SJCRH30 (cell line): ENCODE measurements at regions not wholly inside any gene's neighbourhood (a gene's known extent, or its start where the extent isn't known, plus 50 kb on each side); places are given as distances from the start of the nearest gene placed in this dataset.

Experiments
- DNase-seq, 2 experiments: peaks; one replicate each; pipeline ENCODE4 v3.0.0-alpha.2; 2015 to 2020
- H3K27ac ChIP-seq: fragments of 250-450 bp; sonication (Bioruptor Pico); 2 replicates; pipeline ENCODE4 v1.5.1; 2020; ENCODE audit warnings: mild to moderate bottlenecking, moderate library complexity
- H3K27me3 ChIP-seq: fragments of 250-450 bp; sonication (Bioruptor Pico); 2 replicates; pipeline ENCODE4 v1.5.1; 2020; ENCODE audit warnings: mild to moderate bottlenecking, moderate library complexity
- H3K36me3 ChIP-seq: fragments of 250-450 bp; sonication (Bioruptor Pico); 2 replicates; pipeline ENCODE4 v1.5.1; 2020; ENCODE audit warnings: mild to moderate bottlenecking, moderate library complexity
- H3K4me1 ChIP-seq: fragments of 250-450 bp; sonication (Bioruptor Pico); 2 replicates; pipeline ENCODE4 v1.5.1; 2020; ENCODE audit warnings: mild to moderate bottlenecking, moderate library complexity
- H3K4me3 ChIP-seq: fragments of 250-450 bp; sonication (Bioruptor Pico); 2 replicates; pipeline ENCODE4 v1.5.1; 2020; ENCODE audit warnings: mild to moderate bottlenecking, moderate library complexity
- H3K9me3 ChIP-seq: fragments of 250-450 bp; sonication (Bioruptor Pico); replicated peaks from 2 replicates; pipeline ENCODE4 v1.5.1; 2020; ENCODE audit warnings: mild to moderate bottlenecking, moderate library complexity

GRCh38 chr7:115113131-115113530, 191.2 kb downstream of the MDFIC start:
- no peaks in the 10 kb centered on the region for H3K36me3 ChIP-seq
- no peaks in the 10 kb centered on the region for H3K4me1 ChIP-seq
- no peak overlapping the region for H3K4me3 ChIP-seq
- no peaks in the 10 kb centered on the region for H3K27me3 ChIP-seq
- H3K9me3 ChIP-seq: no peaks in the 10 kb centered on the region
- no peak for DNase-seq
- H3K27ac ChIP-seq: no peak overlapping the region

- Histone ChIP-seq H3K27ac (no peak overlapping the region), H3K36me3 (no peaks in the 10 kb centered on the region), H3K4me3 (no peak overlapping the region), H3K4me1 (no peaks in the 10 kb centered on the region), H3K27me3 (no peaks in the 10 kb centered on the region), H3K9me3 (0 out of 2 replicates have a peak, but pooled peaks cover 3% of the 10 kb centered on the region)
- DNase-seq: no peak
Observed at GRCh38 chr7:115110523-115110922, 188.6 kb downstream of the MDFIC start.

- Histone ChIP-seq H3K4me3 (no peak overlapping the region), H3K27ac (no peak overlapping the region), H3K9me3 (peaks cover 3% of the 10 kb centered on the region; the same call in 1 of the 2 replicates), H3K27me3 (no peaks in the 10 kb centered on the region), H3K4me1 (no peaks in the 10 kb centered on the region), H3K36me3 (no peaks in the 10 kb centered on the region)
- no peak for DNase-seq
Observed at GRCh38 chr7:115106316-115106715, 184.4 kb downstream of the MDFIC start.

GRCh38 chr7:115102738-115103137, 180.8 kb downstream of the MDFIC start:
- no peaks in the 10 kb centered on the region for H3K27me3 ChIP-seq
- H3K4me3 ChIP-seq: no peak overlapping the region
- H3K4me1 ChIP-seq: peaks cover 23% of the 10 kb centered on the region
- no peaks in the 10 kb centered on the region for H3K36me3 ChIP-seq
- DNase-seq: no peak
- no peak overlapping the region for H3K27ac ChIP-seq
- H3K9me3 ChIP-seq: peaks cover 3% of the 10 kb centered on the region; the same call in 1 of the 2 replicates

GRCh38 chr7:115101199-115101598, 179.3 kb downstream of the MDFIC start:
- no peak overlapping the region for H3K4me3 ChIP-seq
- H3K4me1 ChIP-seq: peaks cover 39% of the 10 kb centered on the region
- H3K27me3 ChIP-seq: no peaks in the 10 kb centered on the region
- DNase-seq: no peak
- H3K36me3 ChIP-seq: no peaks in the 10 kb centered on the region
- peaks cover under 1% of the 10 kb centered on the region; the same call in 1 of the 2 replicates for H3K9me3 ChIP-seq
- no peak overlapping the region for H3K27ac ChIP-seq

GRCh38 chr7:115099906-115100305, 178.0 kb downstream of the MDFIC start:
- H3K4me1 ChIP-seq: peaks cover 44% of the 10 kb centered on the region
- peak; percentile 85 to 89 for DNase-seq
- H3K9me3 ChIP-seq: no peaks in the 10 kb centered on the region; the same call in 1 of the 2 replicates
- no peaks in the 10 kb centered on the region for H3K27me3 ChIP-seq
- H3K4me3 ChIP-seq: no peak overlapping the region
- H3K36me3 ChIP-seq: no peaks in the 10 kb centered on the region
- peak overlapping the region; percentile 60 for H3K27ac ChIP-seq

- peaks cover 44% of the 10 kb centered on the region for H3K4me1 ChIP-seq
- no peaks in the 10 kb centered on the region for H3K36me3 ChIP-seq
- peak overlapping the region; percentile 83 for H3K27ac ChIP-seq
- no peak overlapping the region for H3K4me3 ChIP-seq
- H3K27me3 ChIP-seq: no peaks in the 10 kb centered on the region
- peak; percentile 82 to 91 for DNase-seq
- no peaks in the 10 kb centered on the region for H3K9me3 ChIP-seq
Observed at GRCh38 chr7:115097175-115097671, 175.3 kb downstream of the MDFIC start.

GRCh38 chr7:115096262-115096661, 174.4 kb downstream of the MDFIC start:
- H3K4me3 ChIP-seq: no peak overlapping the region
- peak overlapping the region; percentile 83 for H3K27ac ChIP-seq
- H3K36me3 ChIP-seq: no peaks in the 10 kb centered on the region
- no peaks in the 10 kb centered on the region for H3K9me3 ChIP-seq
- peaks cover 44% of the 10 kb centered on the region for H3K4me1 ChIP-seq
- H3K27me3 ChIP-seq: no peaks in the 10 kb centered on the region
- peak in 1 of 2 experiments; percentile 31 for DNase-seq

- Histone ChIP-seq H3K9me3 (no peaks in the 10 kb centered on the region), H3K27me3 (no peaks in the 10 kb centered on the region), H3K4me1 (peaks cover 27% of the 10 kb centered on the region), H3K4me3 (no peak overlapping the region), H3K27ac (no peak overlapping the region), H3K36me3 (no peaks in the 10 kb centered on the region)
- DNase-seq: no peak
Observed at GRCh38 chr7:115094163-115094562, 172.3 kb downstream of the MDFIC start.

GRCh38 chr7:115088893-115089292, 167.0 kb downstream of the MDFIC start:
- H3K9me3 ChIP-seq: 0 out of 2 replicates have a peak, but pooled peaks cover 3% of the 10 kb centered on the region
- H3K4me3 ChIP-seq: no peak overlapping the region
- no peaks in the 10 kb centered on the region for H3K36me3 ChIP-seq
- H3K27me3 ChIP-seq: no peaks in the 10 kb centered on the region
- no peak overlapping the region for H3K27ac ChIP-seq
- DNase-seq: no peak
- peaks cover 9% of the 10 kb centered on the region for H3K4me1 ChIP-seq

GRCh38 chr7:115087437-115087836, 165.5 kb downstream of the MDFIC start:
- DNase-seq: peak; percentile 13 to 32
- H3K27me3 ChIP-seq: no peaks in the 10 kb centered on the region
- H3K9me3 ChIP-seq: 0 out of 2 replicates have a peak, but pooled peaks cover 3% of the 10 kb centered on the region
- no peak overlapping the region for H3K4me3 ChIP-seq
- no peaks in the 10 kb centered on the region for H3K36me3 ChIP-seq
- no peak overlapping the region for H3K27ac ChIP-seq
- peaks cover 9% of the 10 kb centered on the region for H3K4me1 ChIP-seq

- Histone ChIP-seq H3K9me3 (0 out of 2 replicates have a peak, but pooled peaks cover 3% of the 10 kb centered on the region), H3K4me3 (no peak overlapping the region), H3K4me1 (peaks cover 9% of the 10 kb centered on the region), H3K27ac (no peak overlapping the region), H3K36me3 (no peaks in the 10 kb centered on the region), H3K27me3 (no peaks in the 10 kb centered on the region)
- no peak for DNase-seq
Observed at GRCh38 chr7:115086146-115086841, 164.4 kb downstream of the MDFIC start.

GRCh38 chr7:115085421-115085820, 163.5 kb downstream of the MDFIC start:
- Histone ChIP-seq H3K9me3 (0 out of 2 replicates have a peak, but pooled peaks cover 3% of the 10 kb centered on the region), H3K36me3 (no peaks in the 10 kb centered on the region), H3K4me1 (peaks cover 9% of the 10 kb centered on the region), H3K27me3 (no peaks in the 10 kb centered on the region), H3K27ac (no peak overlapping the region), H3K4me3 (no peak overlapping the region)
- no peak for DNase-seq

GRCh38 chr7:115083935-115084334, 162.0 kb downstream of the MDFIC start:
- no peak for DNase-seq
- Histone ChIP-seq H3K4me1 (peaks cover 9% of the 10 kb centered on the region), H3K27me3 (no peaks in the 10 kb centered on the region), H3K36me3 (no peaks in the 10 kb centered on the region), H3K27ac (no peak overlapping the region), H3K9me3 (0 out of 2 replicates have a peak, but pooled peaks cover 3% of the 10 kb centered on the region), H3K4me3 (no peak overlapping the region)

- Histone ChIP-seq H3K4me3 (no peak overlapping the region), H3K27ac (no peak overlapping the region), H3K9me3 (0 out of 2 replicates have a peak, but pooled peaks cover 3% of the 10 kb centered on the region), H3K27me3 (no peaks in the 10 kb centered on the region), H3K36me3 (no peaks in the 10 kb centered on the region), H3K4me1 (no peaks in the 10 kb centered on the region)
- no peak for DNase-seq
Observed at GRCh38 chr7:115081772-115082171, 159.9 kb downstream of the MDFIC start.
